ENCODE measurements at regions not wholly inside any gene's neighbourhood (a gene's known extent, or its start where the extent isn't known, plus 50 kb on each side); places are given as distances from the start of the nearest gene placed in this dataset.

DNA sequence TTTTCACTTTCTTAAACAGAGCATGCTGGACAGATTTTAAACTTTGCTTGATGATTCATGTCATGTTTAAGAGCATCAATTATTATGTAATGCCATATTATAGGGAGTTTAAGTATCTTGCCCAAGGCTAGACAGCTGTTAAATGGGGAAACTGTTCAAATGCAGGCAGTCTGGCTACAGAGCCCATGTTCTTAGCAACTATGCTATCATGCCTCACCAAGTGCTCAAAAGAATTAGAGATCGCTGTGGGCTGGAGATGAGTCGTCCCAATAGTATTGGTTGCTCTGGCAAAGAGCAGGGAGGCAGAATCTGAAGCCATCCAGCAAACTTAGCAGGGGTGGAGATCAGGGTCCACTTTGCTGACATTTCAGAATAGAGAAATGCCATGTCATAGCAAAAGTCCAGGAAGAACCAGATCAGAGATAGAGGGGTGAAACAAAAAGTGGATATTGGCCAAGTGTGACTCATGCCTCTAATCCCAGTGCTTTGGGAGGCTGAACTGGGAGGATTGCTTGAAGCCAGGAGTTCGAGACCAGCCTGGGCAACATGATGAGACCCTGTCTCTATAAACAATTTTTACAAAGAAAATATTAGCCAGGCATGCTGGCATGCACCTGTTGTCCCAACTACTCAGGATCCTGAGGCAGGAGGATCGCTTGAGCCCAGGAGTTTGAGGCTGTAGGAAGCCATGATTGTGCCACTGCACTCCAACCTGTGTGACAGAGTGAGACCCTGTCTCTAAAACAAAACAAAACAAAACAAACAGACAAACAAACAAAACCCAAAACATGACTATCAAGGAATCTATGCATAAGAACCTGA, 57.8 kb downstream of the BAMBI start (continued):
- TF ChIP-seq ASH1L (IDR thresholded peaks at IDR 0.05; ENCODE audit: borderline replicate concordance, low read depth, partially characterized antibody) (no peak), CEBPB (tag; IDR thresholded peaks at IDR 0.05) (no peak; the same call in 1 of the 2 replicates), JUN (IDR thresholded peaks at IDR 0.05; ENCODE audit: borderline replicate concordance, low read depth, low read length) (peak; percentile 89), JUN (CRISPR knock-in tag; IDR thresholded peaks at IDR 0.05; ENCODE audit: borderline replicate concordance) (no peak), STAT5B (CRISPR knock-in tag; IDR thresholded peaks at IDR 0.05) (no peak), ELF2 (CRISPR knock-in tag; IDR thresholded peaks at IDR 0.05) (no peak), CSDE1 (IDR thresholded peaks at IDR 0.05) (no peak), NFE2 (IDR thresholded peaks at IDR 0.05; ENCODE audit: low read depth) (peak; percentile 96), ADNP (tag; IDR thresholded peaks at IDR 0.05) (peak; percentile 100), EGR1 (conservative IDR thresholded peaks at IDR 0.05) (0 out of 2 replicates have a peak, but pooled peaks have one; percentile 20), HNRNPK (IDR thresholded peaks at IDR 0.05; ENCODE audit: low read depth, low read length, poor library complexity, severe bottlenecking) (no peak), NFIC (IDR thresholded peaks at IDR 0.05) (peak; percentile 97), TRIM24 (IDR thresholded peaks at IDR 0.05) (peak; percentile 32 to 77; a peak in 2 of 4 replicates), GATA2 (CRISPR knock-in tag; IDR thresholded peaks at IDR 0.05) (peak; percentile 32; the same call in 1 of the 2 replicates), TGIF2 (CRISPR knock-in tag; IDR thresholded peaks at IDR 0.05) (no peak), HMGN3 (IDR thresholded peaks at IDR 0.05; ENCODE audit: borderline replicate concordance, extremely low read depth, insufficient read length, low read depth, low read length) (no peak), HDAC1 (IDR thresholded peaks at IDR 0.05) (0 out of 4 replicates have a peak, but pooled peaks of 1 of the 2 experiments have one; percentile 31), EHMT2 (IDR thresholded peaks at IDR 0.05) (peak; percentile 66; the same call in 1 of the 2 replicates), EP300 (IDR thresholded peaks at IDR 0.05; ENCODE audit: low read length) (peak; percentile 67)
- TF ChIP-seq, protein P1, sequence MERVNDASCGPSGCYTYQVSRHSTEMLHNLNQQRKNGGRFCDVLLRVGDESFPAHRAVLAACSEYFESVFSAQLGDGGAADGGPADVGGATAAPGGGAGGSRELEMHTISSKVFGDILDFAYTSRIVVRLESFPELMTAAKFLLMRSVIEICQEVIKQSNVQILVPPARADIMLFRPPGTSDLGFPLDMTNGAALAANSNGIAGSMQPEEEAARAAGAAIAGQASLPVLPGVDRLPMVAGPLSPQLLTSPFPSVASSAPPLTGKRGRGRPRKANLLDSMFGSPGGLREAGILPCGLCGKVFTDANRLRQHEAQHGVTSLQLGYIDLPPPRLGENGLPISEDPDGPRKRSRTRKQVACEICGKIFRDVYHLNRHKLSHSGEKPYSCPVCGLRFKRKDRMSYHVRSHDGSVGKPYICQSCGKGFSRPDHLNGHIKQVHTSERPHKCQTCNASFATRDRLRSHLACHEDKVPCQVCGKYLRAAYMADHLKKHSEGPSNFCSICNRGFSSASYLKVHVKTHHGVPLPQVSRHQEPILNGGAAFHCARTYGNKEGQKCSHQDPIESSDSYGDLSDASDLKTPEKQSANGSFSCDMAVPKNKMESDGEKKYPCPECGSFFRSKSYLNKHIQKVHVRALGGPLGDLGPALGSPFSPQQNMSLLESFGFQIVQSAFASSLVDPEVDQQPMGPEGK (CRISPR knock-in tag; IDR thresholded peaks at IDR 0.05; ENCODE audit: borderline replicate concordance), result no peak
- TF ChIP-seq, protein P2, sequence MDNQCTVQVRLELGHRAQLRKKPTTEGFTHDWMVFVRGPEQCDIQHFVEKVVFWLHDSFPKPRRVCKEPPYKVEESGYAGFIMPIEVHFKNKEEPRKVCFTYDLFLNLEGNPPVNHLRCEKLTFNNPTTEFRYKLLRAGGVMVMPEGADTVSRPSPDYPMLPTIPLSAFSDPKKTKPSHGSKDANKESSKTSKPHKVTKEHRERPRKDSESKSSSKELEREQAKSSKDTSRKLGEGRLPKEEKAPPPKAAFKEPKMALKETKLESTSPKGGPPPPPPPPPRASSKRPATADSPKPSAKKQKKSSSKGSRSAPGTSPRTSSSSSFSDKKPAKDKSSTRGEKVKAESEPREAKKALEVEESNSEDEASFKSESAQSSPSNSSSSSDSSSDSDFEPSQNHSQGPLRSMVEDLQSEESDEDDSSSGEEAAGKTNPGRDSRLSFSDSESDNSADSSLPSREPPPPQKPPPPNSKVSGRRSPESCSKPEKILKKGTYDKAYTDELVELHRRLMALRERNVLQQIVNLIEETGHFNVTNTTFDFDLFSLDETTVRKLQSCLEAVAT (IDR thresholded peaks at IDR 0.05), result no peak
- TF ChIP-seq, protein P3, sequence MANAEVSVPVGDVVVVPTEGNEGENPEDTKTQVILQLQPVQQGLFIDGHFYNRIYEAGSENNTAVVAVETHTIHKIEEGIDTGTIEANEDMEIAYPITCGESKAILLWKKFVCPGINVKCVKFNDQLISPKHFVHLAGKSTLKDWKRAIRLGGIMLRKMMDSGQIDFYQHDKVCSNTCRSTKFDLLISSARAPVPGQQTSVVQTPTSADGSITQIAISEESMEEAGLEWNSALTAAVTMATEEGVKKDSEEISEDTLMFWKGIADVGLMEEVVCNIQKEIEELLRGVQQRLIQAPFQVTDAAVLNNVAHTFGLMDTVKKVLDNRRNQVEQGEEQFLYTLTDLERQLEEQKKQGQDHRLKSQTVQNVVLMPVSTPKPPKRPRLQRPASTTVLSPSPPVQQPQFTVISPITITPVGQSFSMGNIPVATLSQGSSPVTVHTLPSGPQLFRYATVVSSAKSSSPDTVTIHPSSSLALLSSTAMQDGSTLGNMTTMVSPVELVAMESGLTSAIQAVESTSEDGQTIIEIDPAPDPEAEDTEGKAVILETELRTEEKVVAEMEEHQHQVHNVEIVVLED (CRISPR knock-in tag; IDR thresholded peaks at IDR 0.05), result no peak
